ENCODE measurements at regions not wholly inside any gene's neighbourhood (a gene's known extent, or its start where the extent isn't known, plus 50 kb on each side); places are given as distances from the start of the nearest gene placed in this dataset.

DNA sequence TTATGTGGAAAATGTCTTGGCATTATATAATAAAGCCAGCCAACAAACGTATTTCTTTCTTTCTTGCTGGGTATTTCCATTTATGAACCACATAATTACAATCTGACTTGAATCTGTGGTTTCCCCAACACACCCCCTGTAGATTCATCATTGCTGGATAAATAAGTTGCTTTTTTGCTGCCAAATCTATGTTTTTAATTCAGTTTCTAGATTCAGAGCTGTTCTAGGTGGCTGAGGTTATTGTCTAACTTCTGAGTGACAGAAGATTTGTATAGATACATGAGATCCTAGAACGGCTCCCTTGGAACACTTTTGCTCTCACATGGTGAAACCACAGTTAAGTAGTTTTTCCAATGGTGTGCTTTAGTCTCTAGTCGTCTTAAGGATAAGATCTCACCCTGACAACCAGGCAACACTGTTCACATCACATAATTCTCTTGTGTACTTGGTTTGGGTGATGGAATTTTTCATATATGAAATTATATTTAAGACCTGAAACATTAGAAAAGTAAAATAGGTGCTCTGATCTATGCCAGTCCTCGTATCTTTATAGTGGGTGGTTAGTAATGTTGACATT, 239.1 kb downstream of the KLF12 start:
- Histone ChIP-seq H3K27ac (ENCODE audit: low read depth, low read length) (no peak overlapping the region), H4K20me1 (ENCODE audit: insufficient read depth) (no peaks in the 10 kb centered on the region), H3K9ac (ENCODE audit: low read length) (no peak overlapping the region), H3K9me2 (ENCODE audit: insufficient read depth) (no peaks in the 10 kb centered on the region), H3K4me3 (replicated peaks in 1 of 2; ENCODE audit: low read depth in 1 of 2, low read length in 2 of 2) (no peak overlapping the region), H3K36me3 (ENCODE audit: control insufficient read depth in 1 of 2, insufficient read depth in 2 of 2, low read length in 2 of 2) (no peaks in the 10 kb centered on the region), H3K27me3 (ENCODE audit: insufficient read depth, low read length) (no peaks in the 10 kb centered on the region), H3K79me2 (ENCODE audit: insufficient read depth, low read length) (no peaks in the 10 kb centered on the region), H3K9me3 (ENCODE audit: control insufficient read depth in 1 of 2, insufficient read depth in 1 of 2, low read depth in 1 of 2, low read length in 2 of 2) (no peaks in the 10 kb centered on the region), H2AFZ (ENCODE audit: low read depth, low read length, poor library complexity, severe bottlenecking) (no peak overlapping the region), H3K4me1 (ENCODE audit: control insufficient read depth in 1 of 2, insufficient read depth in 2 of 2, low read length in 2 of 2) (no peaks in the 10 kb centered on the region), H3K4me2 (ENCODE audit: low read length) (no peak overlapping the region)
- DNase-seq (ENCODE audit: low read depth, low spot score) (no peak), ATAC-seq (no peak)
- ChIA-PET CTCF (no interaction called here), RAD21 (ENCODE audit: low non-redundant PET in 1 of 2, low total read pairs in 2 of 2, uncharacterized antibody in 2 of 2, unreplicated experiment in 2 of 2) (no interaction called here), POLR2A (no interaction called here)
- intact Hi-C loops (cut with micrococcal nuclease), result no loop called here
- TF ChIP-seq, protein P1, sequence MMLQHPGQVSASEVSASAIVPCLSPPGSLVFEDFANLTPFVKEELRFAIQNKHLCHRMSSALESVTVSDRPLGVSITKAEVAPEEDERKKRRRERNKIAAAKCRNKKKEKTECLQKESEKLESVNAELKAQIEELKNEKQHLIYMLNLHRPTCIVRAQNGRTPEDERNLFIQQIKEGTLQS (IDR thresholded peaks at IDR 0.05), result no peak
- TF ChIP-seq, protein P2, sequence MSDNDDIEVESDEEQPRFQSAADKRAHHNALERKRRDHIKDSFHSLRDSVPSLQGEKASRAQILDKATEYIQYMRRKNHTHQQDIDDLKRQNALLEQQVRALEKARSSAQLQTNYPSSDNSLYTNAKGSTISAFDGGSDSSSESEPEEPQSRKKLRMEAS (IDR thresholded peaks at IDR 0.05), result no peak
- TF ChIP-seq ELF1 (IDR thresholded peaks at IDR 0.05; ENCODE audit: borderline replicate concordance, low read depth) (no peak), CEBPB (IDR thresholded peaks at IDR 0.05; ENCODE audit: low read depth) (no peak), POLR2AphosphoS5 (IDR thresholded peaks at IDR 0.05; ENCODE audit: low read depth, low read length) (no peak), SP1 (IDR thresholded peaks at IDR 0.05; ENCODE audit: low read depth) (no peak), JUND (IDR thresholded peaks at IDR 0.05) (no peak), POLR2A (IDR thresholded peaks at IDR 0.05; ENCODE audit: borderline replicate concordance, extremely low read depth, insufficient read depth, insufficient read length) (no peak)
- BruUV-seq (replicated peaks), result no TSS peak

DNA sequence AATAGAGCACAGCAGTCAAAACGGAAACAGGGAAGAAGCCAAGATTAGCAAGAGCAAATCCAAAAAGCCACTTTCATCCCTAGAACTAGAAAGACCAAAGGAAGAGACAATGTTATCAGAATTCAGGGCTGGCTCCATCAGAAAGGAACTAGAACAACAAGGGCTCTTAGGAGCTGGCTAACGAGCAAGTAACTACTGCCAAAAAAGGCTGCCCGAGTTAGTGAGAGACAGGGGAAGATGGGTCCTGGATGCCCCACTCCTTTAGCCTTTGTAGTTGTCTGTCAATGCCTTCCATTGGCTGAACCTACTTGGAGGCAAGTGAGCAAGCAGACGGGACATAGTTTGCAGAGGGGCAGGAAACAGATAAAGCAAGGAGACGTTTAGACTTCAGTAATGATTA, 240.4 kb downstream of the KLF12 start:
- no peak for DNase-seq (ENCODE audit: low read depth, low spot score)
- Histone ChIP-seq H3K9me2 (ENCODE audit: insufficient read depth) (no peaks in the 10 kb centered on the region), H3K27ac (ENCODE audit: low read depth, low read length) (no peak overlapping the region), H3K9ac (ENCODE audit: low read length) (no peak overlapping the region), H3K4me3 (replicated peaks in 1 of 2; ENCODE audit: low read depth in 1 of 2, low read length in 2 of 2) (no peak overlapping the region), H3K79me2 (ENCODE audit: insufficient read depth, low read length) (no peaks in the 10 kb centered on the region), H3K4me1 (ENCODE audit: control insufficient read depth in 1 of 2, insufficient read depth in 2 of 2, low read length in 2 of 2) (no peaks in the 10 kb centered on the region), H3K9me3 (ENCODE audit: control insufficient read depth in 1 of 2, insufficient read depth in 1 of 2, low read depth in 1 of 2, low read length in 2 of 2) (no peaks in the 10 kb centered on the region), H3K27me3 (ENCODE audit: insufficient read depth, low read length) (no peaks in the 10 kb centered on the region), H2AFZ (ENCODE audit: low read depth, low read length, poor library complexity, severe bottlenecking) (no peak overlapping the region), H3K4me2 (ENCODE audit: low read length) (no peak overlapping the region), H4K20me1 (ENCODE audit: insufficient read depth) (no peaks in the 10 kb centered on the region), H3K36me3 (ENCODE audit: control insufficient read depth in 1 of 2, insufficient read depth in 2 of 2, low read length in 2 of 2) (no peaks in the 10 kb centered on the region)
- ChIA-PET POLR2A (no interaction called here), RAD21 (ENCODE audit: low non-redundant PET in 1 of 2, low total read pairs in 2 of 2, uncharacterized antibody in 2 of 2, unreplicated experiment in 2 of 2) (no interaction called here), CTCF (no interaction called here)
- intact Hi-C loops (cut with micrococcal nuclease), result no loop called here
- BruUV-seq (replicated peaks), result no TSS peak
- no peak for TF ChIP-seq EGR1 (IDR thresholded peaks at IDR 0.05; ENCODE audit: low read depth)
- TF ChIP-seq JUND (IDR thresholded peaks at IDR 0.05), result no peak
- TF ChIP-seq EZH2 (IDR thresholded peaks at IDR 0.05), result no peak
- TF ChIP-seq EZH2phosphoT487 (IDR thresholded peaks at IDR 0.05; ENCODE audit: borderline replicate concordance), result no peak
- no peak for TF ChIP-seq ZFX (IDR thresholded peaks at IDR 0.05)
- no peak for TF ChIP-seq ELF1 (IDR thresholded peaks at IDR 0.05; ENCODE audit: borderline replicate concordance, low read depth)
- TF ChIP-seq POLR2A (IDR thresholded peaks at IDR 0.05; ENCODE audit: borderline replicate concordance, extremely low read depth, insufficient read depth, insufficient read length), result no peak
- no peak for TF ChIP-seq CBX3 (IDR thresholded peaks at IDR 0.05; ENCODE audit: low read depth)
- TF ChIP-seq, protein P3, sequence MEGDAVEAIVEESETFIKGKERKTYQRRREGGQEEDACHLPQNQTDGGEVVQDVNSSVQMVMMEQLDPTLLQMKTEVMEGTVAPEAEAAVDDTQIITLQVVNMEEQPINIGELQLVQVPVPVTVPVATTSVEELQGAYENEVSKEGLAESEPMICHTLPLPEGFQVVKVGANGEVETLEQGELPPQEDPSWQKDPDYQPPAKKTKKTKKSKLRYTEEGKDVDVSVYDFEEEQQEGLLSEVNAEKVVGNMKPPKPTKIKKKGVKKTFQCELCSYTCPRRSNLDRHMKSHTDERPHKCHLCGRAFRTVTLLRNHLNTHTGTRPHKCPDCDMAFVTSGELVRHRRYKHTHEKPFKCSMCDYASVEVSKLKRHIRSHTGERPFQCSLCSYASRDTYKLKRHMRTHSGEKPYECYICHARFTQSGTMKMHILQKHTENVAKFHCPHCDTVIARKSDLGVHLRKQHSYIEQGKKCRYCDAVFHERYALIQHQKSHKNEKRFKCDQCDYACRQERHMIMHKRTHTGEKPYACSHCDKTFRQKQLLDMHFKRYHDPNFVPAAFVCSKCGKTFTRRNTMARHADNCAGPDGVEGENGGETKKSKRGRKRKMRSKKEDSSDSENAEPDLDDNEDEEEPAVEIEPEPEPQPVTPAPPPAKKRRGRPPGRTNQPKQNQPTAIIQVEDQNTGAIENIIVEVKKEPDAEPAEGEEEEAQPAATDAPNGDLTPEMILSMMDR (IDR thresholded peaks at IDR 0.05 in 2 of 3, conservative IDR thresholded peaks at IDR 0.05 in 1 of 3; ENCODE audit: borderline replicate concordance in 1 of 3, insufficient read depth in 1 of 3, low read depth in 2 of 3, low read length in 2 of 3), result no peak
- ATAC-seq, result no peak

Measured in HCT116 (cell line).